Tibial artery (tissue), 4 donors: ENCODE measurements at regions not wholly inside any gene's neighbourhood (a gene's known extent, or its start where the extent isn't known, plus 50 kb on each side); places are given as distances from the start of the nearest gene placed in this dataset.

ENCODE experiments used
- DNase-seq, 2 donors: peaks; one replicate each; pipeline ENCODE4 v3.0.0-alpha.2; 2019
- H3K27ac ChIP-seq, 2 donors: fragments of 200-600 bp; sonication (generic) in 1 of 2; 1 replicate in 1 of 2; 2 replicates in 1 of 2; pipeline ENCODE4 v1.5.1; 2018 to 2019; ENCODE audit warnings: mild to moderate bottlenecking in 1 of 2
- H3K27me3 ChIP-seq, 2 donors: fragments of 200-600 bp; sonication (generic) in 1 of 2; one replicate each; pipeline versions ENCODE4 v1.5.1 to v1.6.0; 2016 to 2019
- H3K36me3 ChIP-seq, 3 donors: fragments of 200-600 bp; sonication (generic) in 2 of 3; one replicate each; pipeline ENCODE4 v1.5.1; 2016 to 2019; ENCODE audit warnings: mild to moderate bottlenecking in 2 of 3
- H3K4me1 ChIP-seq, 4 donors: fragments of 200-600 bp; sonication (generic) in 2 of 4; 1 replicate in 3 of 4; 2 replicates in 1 of 4; pipeline ENCODE4 v1.5.1; 2016 to 2019
- H3K4me3 ChIP-seq, 2 donors: fragments of 200-600 bp; sonication (generic) in 1 of 2; 1 replicate in 1 of 2; 2 replicates in 1 of 2; pipeline ENCODE4 v1.5.1; 2018 to 2019; ENCODE audit warnings: mild to moderate bottlenecking in 2 of 2
- H3K9me3 ChIP-seq, 3 donors: fragments of 200-600 bp; sonication (generic) in 1 of 3; one replicate each; pipeline ENCODE4 v1.5.1; 2016 to 2019
- CTCF ChIP-seq, 2 experiments: fragments of 200-600 bp in 1 of 2; fragments of 450-650 bp in 1 of 2; IDR thresholded peaks; one replicate each; pipeline ENCODE4 v1.5.1; 2017 to 2019; ENCODE audit warnings: antibody characterized with exemption in 2 of 2, mild to moderate bottlenecking in 1 of 2, moderate library complexity in 1 of 2
- intact Hi-C: fragments of 100-400 bp; cut with DNase I; formaldehyde crosslinking; loops from one replicate; pipeline ENCODE4 v1.15.0; 2023; ENCODE audit warnings: low total_unique reads

GRCh38 chr7:115349635-115350034 lies 427.7 kb downstream of the MDFIC start:
- Histone ChIP-seq H3K27me3 (no peaks in the 10 kb centered on the region), H3K4me1 (peaks cover 0 to 23% (median 2%) of the 10 kb centered on the region in 4 donors), H3K27ac (no peak overlapping the region), H3K36me3 (no peaks in the 10 kb centered on the region), H3K4me3 (no peak overlapping the region), H3K9me3 (no peaks in the 10 kb centered on the region)
- TF ChIP-seq CTCF (IDR thresholded peaks at IDR 0.05): no peak
- intact Hi-C loops: no loop called here
- no peak for DNase-seq

GRCh38 chr7:115346685-115347084 lies 424.8 kb downstream of the MDFIC start:
- H3K4me3 ChIP-seq: no peak overlapping the region
- no peaks in the 10 kb centered on the region for H3K9me3 ChIP-seq
- no peak for DNase-seq
- no peak for TF ChIP-seq CTCF (IDR thresholded peaks at IDR 0.05)
- intact Hi-C loops: no loop called here
- no peak overlapping the region for H3K27ac ChIP-seq
- no peaks in the 10 kb centered on the region for H3K36me3 ChIP-seq
- H3K27me3 ChIP-seq: no peaks in the 10 kb centered on the region
- H3K4me1 ChIP-seq: peaks cover 0 to 23% (median 2%) of the 10 kb centered on the region in 4 donors

- H3K27ac ChIP-seq: no peak overlapping the region
- DNase-seq: no peak
- TF ChIP-seq CTCF (IDR thresholded peaks at IDR 0.05): no peak
These were observed 418.9 kb downstream of the MDFIC start for GRCh38 chr7:115340828-115341227.

GRCh38 chr7:115338016-115338415 lies 416.1 kb downstream of the MDFIC start:
- H3K27ac ChIP-seq: no peak overlapping the region
- no peak overlapping the region for H3K4me3 ChIP-seq
- no peaks in the 10 kb centered on the region for H3K27me3 ChIP-seq
- H3K36me3 ChIP-seq: no peaks in the 10 kb centered on the region
- no peak for DNase-seq
- intact Hi-C loops: no loop called here
- no peaks in the 10 kb centered on the region for H3K4me1 ChIP-seq
- TF ChIP-seq CTCF (IDR thresholded peaks at IDR 0.05): no peak
- H3K9me3 ChIP-seq: no peaks in the 10 kb centered on the region

More at GRCh38 chr7:115340828-115341227, 418.9 kb downstream of the MDFIC start:
- intact Hi-C loops: no loop called here
- H3K4me3 ChIP-seq: no peak overlapping the region
- H3K36me3 ChIP-seq: no peaks in the 10 kb centered on the region
- H3K4me1 ChIP-seq: no peaks in the 10 kb centered on the region
- H3K9me3 ChIP-seq: no peaks in the 10 kb centered on the region
- no peaks in the 10 kb centered on the region for H3K27me3 ChIP-seq

GRCh38 chr7:115332691-115333090 lies 410.8 kb downstream of the MDFIC start:
- no peaks in the 10 kb centered on the region for H3K4me1 ChIP-seq
- DNase-seq: no peak
- no peaks in the 10 kb centered on the region for H3K9me3 ChIP-seq
- H3K27ac ChIP-seq: no peak overlapping the region
- TF ChIP-seq CTCF (IDR thresholded peaks at IDR 0.05): no peak
- no peak overlapping the region for H3K4me3 ChIP-seq
- intact Hi-C loops: no loop called here
- H3K27me3 ChIP-seq: no peaks in the 10 kb centered on the region
- H3K36me3 ChIP-seq: no peaks in the 10 kb centered on the region

- TF ChIP-seq CTCF (IDR thresholded peaks at IDR 0.05): no peak
- no peak overlapping the region for H3K27ac ChIP-seq
- H3K9me3 ChIP-seq: no peaks in the 10 kb centered on the region
- no peaks in the 10 kb centered on the region for H3K27me3 ChIP-seq
- no peak overlapping the region for H3K4me3 ChIP-seq
- intact Hi-C loops: no loop called here
- H3K36me3 ChIP-seq: no peaks in the 10 kb centered on the region
- H3K4me1 ChIP-seq: no peaks in the 10 kb centered on the region
- no peak for DNase-seq
These were observed 407.1 kb downstream of the MDFIC start for GRCh38 chr7:115329006-115329405.
